Stimulated activated naive CD8-positive, alpha-beta T cell treated with anti-CD3 and anti-CD28 coated beads, Interleukin-15, Interleukin-2, amounts not matched to agents 100 ng/mL and 50 ng/mL, for 24 hours (primary cell): ENCODE measurements at regions not wholly inside any gene's neighbourhood (a gene's known extent, or its start where the extent isn't known, plus 50 kb on each side); places are given as distances from the start of the nearest gene placed in this dataset.

ENCODE experiments used
- H3K27ac Mint-ChIP-seq: one replicate; pipeline ENCODE4 v1.8.0; 2021; ENCODE audit warnings: mild to moderate bottlenecking, mixed read lengths
- H3K27me3 Mint-ChIP-seq: one replicate; pipeline ENCODE4 v1.8.0; 2021; ENCODE audit warnings: mixed read lengths
- H3K36me3 Mint-ChIP-seq: one replicate; pipeline ENCODE4 v1.8.0; 2021; ENCODE audit warnings: low read depth, mixed read lengths
- H3K4me1 Mint-ChIP-seq: one replicate; pipeline ENCODE4 v1.8.0; 2021; ENCODE audit warnings: low read depth, mixed read lengths
- H3K4me3 Mint-ChIP-seq: one replicate; pipeline ENCODE4 v1.8.0; 2021; ENCODE audit warnings: mild to moderate bottlenecking, mixed read lengths
- H3K9me3 Mint-ChIP-seq: one replicate; pipeline ENCODE4 v1.8.0; 2021; ENCODE audit warnings: mixed read lengths

DNA sequence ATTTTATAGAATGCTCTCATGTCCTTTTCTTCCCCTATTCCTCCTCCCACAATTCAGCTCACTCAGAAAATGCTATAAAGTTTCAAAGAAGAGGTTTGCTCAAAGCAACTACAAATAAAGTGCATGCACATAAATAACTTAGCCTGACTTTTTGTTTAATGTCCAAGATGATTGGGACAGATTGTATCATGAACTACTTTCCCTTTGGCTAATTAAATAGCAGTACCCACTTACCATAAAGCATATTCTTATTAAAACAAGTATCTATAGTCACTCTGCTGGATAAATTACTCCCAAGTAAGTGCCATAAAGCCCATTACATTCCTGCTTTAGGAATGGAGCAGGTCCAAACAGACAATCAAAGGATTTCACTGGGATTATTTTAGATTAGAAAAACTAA, 576.0 kb downstream of the LMO4 start:
- peaks cover 10% of the 10 kb centered on the region for H3K4me1 Mint-ChIP-seq
- H3K27ac Mint-ChIP-seq: no peak overlapping the region
- no peaks in the 10 kb centered on the region for H3K9me3 Mint-ChIP-seq
- H3K36me3 Mint-ChIP-seq: no peaks in the 10 kb centered on the region
- no peak overlapping the region for H3K4me3 Mint-ChIP-seq
- H3K27me3 Mint-ChIP-seq: peaks cover 3% of the 10 kb centered on the region

DNA sequence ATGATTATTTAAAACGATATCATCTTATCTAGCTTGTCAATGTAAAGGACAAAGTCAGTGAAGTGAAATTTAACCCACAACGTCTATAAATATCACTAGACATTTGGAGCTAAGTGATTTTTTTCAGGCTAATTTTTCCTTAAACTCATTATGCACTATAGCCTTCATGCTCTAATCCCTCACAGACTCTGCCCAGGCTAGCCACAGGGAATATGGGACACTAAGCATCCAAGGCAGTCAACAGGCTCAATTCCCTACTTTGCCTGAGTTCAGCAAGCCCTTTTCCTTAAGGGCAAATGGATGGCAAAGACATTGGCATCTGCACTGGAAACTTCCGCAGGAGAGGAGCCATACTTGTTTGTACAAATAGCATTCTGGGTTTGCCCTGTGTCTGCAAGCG, 577.0 kb downstream of the LMO4 start:
- H3K27ac Mint-ChIP-seq: no peak overlapping the region
- no peaks in the 10 kb centered on the region for H3K9me3 Mint-ChIP-seq
- peaks cover 10% of the 10 kb centered on the region for H3K4me1 Mint-ChIP-seq
- H3K27me3 Mint-ChIP-seq: peaks cover 3% of the 10 kb centered on the region
- no peaks in the 10 kb centered on the region for H3K36me3 Mint-ChIP-seq
- no peak overlapping the region for H3K4me3 Mint-ChIP-seq

- Mint-ChIP-seq H3K9me3 (no peaks in the 10 kb centered on the region), H3K27ac (no peak overlapping the region), H3K27me3 (peaks cover 3% of the 10 kb centered on the region), H3K36me3 (no peaks in the 10 kb centered on the region), H3K4me3 (no peak overlapping the region), H3K4me1 (peaks cover 10% of the 10 kb centered on the region)
These were observed 577.4 kb downstream of the LMO4 start for GRCh38 chr1:87906078-87906477.

DNA sequence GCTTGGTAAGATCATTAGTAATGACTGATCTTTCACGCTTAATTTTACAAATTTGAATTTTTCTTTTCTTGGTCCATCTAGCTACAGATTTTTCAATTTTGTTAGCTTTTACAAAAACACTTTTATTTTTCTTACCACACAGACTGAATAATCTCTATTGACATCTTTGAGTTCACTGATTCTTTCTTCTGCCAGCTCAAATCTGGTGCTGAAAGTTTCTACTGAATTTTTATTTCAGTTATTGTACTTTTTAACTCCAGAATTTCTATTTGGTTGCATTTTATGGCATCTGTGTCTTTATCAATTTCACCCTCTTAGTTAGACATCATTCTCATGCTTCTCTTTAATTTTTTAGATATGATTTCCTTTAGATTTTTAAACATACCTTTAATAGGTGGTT, 584.7 kb downstream of the LMO4 start:
- Mint-ChIP-seq H3K9me3 (peaks cover 16% of the 10 kb centered on the region), H3K4me1 (no peaks in the 10 kb centered on the region), H3K27ac (no peak overlapping the region), H3K36me3 (peaks cover 4% of the 10 kb centered on the region), H3K4me3 (no peak overlapping the region), H3K27me3 (peaks cover 11% of the 10 kb centered on the region)

- no peaks in the 10 kb centered on the region for H3K4me1 Mint-ChIP-seq
- H3K4me3 Mint-ChIP-seq: no peak overlapping the region
- H3K36me3 Mint-ChIP-seq: peaks cover 4% of the 10 kb centered on the region
- peaks cover 16% of the 10 kb centered on the region for H3K9me3 Mint-ChIP-seq
- no peak overlapping the region for H3K27ac Mint-ChIP-seq
- peaks cover 11% of the 10 kb centered on the region for H3K27me3 Mint-ChIP-seq
These were observed 585.7 kb downstream of the LMO4 start for GRCh38 chr1:87914396-87914795.

- peaks cover 16% of the 10 kb centered on the region for H3K9me3 Mint-ChIP-seq
- H3K4me3 Mint-ChIP-seq: no peak overlapping the region
- no peaks in the 10 kb centered on the region for H3K4me1 Mint-ChIP-seq
- peaks cover 4% of the 10 kb centered on the region for H3K36me3 Mint-ChIP-seq
- no peak overlapping the region for H3K27ac Mint-ChIP-seq
- peaks cover 11% of the 10 kb centered on the region for H3K27me3 Mint-ChIP-seq
These were observed 587.1 kb downstream of the LMO4 start for GRCh38 chr1:87915771-87916170.

DNA sequence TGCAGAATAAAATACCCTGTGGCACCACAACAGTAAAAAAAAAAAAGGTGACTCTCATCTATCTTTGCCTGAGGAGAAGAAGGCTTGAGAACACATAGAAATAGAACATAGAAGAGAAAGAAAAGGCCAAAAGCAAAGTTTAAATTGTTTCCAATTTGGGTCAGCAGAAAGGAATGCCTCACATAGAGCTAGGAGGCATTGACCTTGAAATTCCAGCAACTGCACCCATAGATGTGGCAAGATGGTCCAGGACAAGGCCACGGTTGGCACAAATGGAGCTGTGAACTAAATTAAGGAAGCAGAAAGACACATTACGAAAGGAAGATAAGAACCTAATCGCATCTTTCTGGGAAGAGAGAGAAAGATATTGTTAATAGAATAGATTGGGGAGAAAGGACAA, 588.3 kb downstream of the LMO4 start:
- Mint-ChIP-seq H3K36me3 (peaks cover 4% of the 10 kb centered on the region), H3K9me3 (peaks cover 16% of the 10 kb centered on the region), H3K27me3 (peaks cover 11% of the 10 kb centered on the region), H3K4me1 (no peaks in the 10 kb centered on the region), H3K4me3 (no peak overlapping the region), H3K27ac (no peak overlapping the region)

DNA sequence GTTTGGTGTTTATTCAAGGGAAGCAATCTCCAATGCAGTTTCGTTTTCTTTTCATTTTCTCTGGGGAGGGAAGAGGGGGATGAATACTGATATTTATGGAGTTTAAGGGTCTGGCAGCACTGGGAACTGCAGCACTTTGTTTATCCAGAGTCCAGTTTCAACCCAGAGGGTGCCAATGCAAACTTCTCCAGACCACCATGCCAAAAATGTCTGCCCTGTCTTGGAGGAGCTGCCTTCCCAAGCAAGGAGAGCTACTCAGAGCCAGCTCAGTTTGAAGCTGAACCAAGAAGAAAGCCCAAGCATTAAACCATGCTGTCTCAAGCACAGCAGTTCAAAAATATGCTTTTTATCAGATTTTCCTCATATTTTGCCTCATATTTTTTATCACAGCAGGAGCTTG, 589.7 kb downstream of the LMO4 start:
- Mint-ChIP-seq H3K27me3 (peaks cover 8% of the 10 kb centered on the region), H3K4me1 (no peaks in the 10 kb centered on the region), H3K36me3 (no peaks in the 10 kb centered on the region), H3K9me3 (peaks cover 9% of the 10 kb centered on the region), H3K27ac (no peak overlapping the region), H3K4me3 (no peak overlapping the region)

DNA sequence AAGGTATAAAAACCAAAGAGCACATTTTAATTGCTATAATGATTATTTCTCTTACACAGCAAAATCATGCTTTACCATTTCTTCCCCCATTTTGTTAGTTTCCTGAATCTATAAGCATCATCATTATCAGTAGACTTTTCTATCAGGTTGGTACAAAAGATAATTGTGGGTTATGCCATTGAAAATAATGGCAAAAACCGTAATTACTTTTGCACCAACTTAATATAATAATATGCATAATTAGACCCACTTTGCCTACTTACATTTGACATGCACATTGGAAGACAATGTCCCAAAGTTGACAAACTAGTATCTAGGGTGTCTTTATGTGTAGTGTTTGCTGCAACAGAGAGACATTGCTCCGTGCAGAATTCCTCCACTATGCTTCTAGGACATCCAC, 594.2 kb downstream of the LMO4 start:
- Mint-ChIP-seq H3K27me3 (peaks cover 2% of the 10 kb centered on the region), H3K36me3 (no peaks in the 10 kb centered on the region), H3K4me3 (no peak overlapping the region), H3K9me3 (no peaks in the 10 kb centered on the region), H3K27ac (no peak overlapping the region), H3K4me1 (no peaks in the 10 kb centered on the region)

- no peak overlapping the region for H3K27ac Mint-ChIP-seq
- no peaks in the 10 kb centered on the region for H3K4me1 Mint-ChIP-seq
- no peak overlapping the region for H3K4me3 Mint-ChIP-seq
- no peaks in the 10 kb centered on the region for H3K27me3 Mint-ChIP-seq
- H3K9me3 Mint-ChIP-seq: peaks cover 5% of the 10 kb centered on the region
- H3K36me3 Mint-ChIP-seq: no peaks in the 10 kb centered on the region
These were observed 597.6 kb downstream of the LMO4 start for GRCh38 chr1:87926131-87926830.

DNA sequence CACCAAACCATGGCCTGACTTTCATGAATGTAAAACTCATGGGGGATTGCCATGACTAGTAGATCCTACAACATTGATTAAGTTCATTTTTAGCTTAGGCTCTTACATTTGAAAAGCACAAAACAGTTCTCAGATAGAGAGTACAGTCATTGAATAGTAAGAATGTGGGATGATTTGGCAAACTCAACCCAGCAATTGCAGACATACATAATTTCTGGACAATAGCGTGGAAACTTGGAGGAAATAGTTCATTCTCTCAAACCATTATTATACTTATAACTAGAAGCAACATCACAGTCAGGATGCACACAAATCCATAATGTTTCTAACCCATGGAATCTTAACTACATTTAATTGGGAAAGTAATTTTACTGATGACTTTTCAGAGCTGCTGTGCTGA, 598.2 kb downstream of the LMO4 start:
- Mint-ChIP-seq H3K36me3 (no peaks in the 10 kb centered on the region), H3K27me3 (no peaks in the 10 kb centered on the region), H3K27ac (no peak overlapping the region), H3K4me1 (no peaks in the 10 kb centered on the region), H3K9me3 (peaks cover 10% of the 10 kb centered on the region), H3K4me3 (no peak overlapping the region)

DNA sequence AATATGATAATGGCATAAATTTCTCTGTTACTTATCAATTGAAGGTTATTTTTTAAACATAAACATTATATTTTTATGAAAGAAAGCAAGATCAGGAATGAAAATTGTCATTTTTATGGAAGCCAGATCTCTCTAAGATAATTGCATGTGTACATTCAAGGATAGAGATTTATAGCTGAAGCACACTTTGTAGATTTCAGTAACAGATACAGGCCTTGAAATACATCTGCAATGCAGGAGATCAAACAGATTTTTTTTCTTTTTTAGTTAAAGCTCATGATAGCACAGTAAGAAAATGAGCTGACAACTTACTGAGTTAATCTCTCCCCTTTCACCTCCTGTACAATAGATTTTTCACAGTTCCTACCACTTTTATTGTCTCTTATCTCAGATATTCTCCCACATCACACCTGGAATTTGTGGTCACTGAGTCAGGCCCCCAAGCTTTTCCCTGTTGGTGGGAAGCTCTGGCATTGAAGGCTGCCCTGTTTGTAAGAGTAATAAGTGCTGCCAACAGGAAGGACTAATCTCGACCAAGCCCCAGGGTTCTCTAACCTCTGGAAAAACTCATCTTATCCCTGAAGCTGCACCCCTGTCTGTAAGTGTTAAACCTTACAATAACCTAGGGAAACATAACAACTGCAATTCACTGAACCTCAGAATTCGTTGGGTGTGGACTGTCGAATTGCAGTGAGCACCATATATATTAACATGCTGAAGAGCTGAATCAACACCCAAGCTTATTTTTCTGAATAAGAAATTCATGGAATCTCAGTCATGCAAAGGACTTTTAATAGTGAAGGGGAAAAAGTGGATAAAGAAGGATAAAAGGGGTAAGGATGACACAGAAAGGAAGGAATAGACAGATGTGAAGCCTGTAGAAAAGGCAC, 599.0 kb downstream of the LMO4 start:
- Mint-ChIP-seq H3K9me3 (peaks cover 10% of the 10 kb centered on the region), H3K4me1 (no peaks in the 10 kb centered on the region), H3K27me3 (no peaks in the 10 kb centered on the region), H3K36me3 (no peaks in the 10 kb centered on the region), H3K27ac (no peak overlapping the region), H3K4me3 (no peak overlapping the region)

DNA sequence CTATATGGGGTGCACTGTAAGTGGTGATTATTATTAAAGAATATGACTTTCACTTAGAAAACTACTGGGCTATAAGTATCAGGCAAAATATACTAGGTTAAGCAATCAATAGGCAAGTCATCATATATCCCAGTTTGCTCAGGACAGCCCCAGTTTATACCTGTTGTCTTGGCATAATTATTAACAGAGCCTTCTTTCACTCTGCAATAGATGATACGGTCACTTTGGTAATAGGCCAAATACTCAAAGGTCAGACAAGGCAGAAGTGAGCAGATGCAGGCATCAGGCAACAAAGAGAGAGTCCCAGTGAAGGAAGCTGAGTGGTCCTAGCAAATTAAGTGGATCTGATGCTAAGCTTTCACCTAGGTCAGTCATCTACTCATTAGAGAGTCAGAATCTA, 599.9 kb downstream of the LMO4 start:
- Mint-ChIP-seq H3K27ac (no peak overlapping the region), H3K4me3 (no peak overlapping the region), H3K27me3 (no peaks in the 10 kb centered on the region), H3K9me3 (peaks cover 10% of the 10 kb centered on the region), H3K36me3 (no peaks in the 10 kb centered on the region), H3K4me1 (no peaks in the 10 kb centered on the region)

- no peaks in the 10 kb centered on the region for H3K36me3 Mint-ChIP-seq
- H3K4me1 Mint-ChIP-seq: no peaks in the 10 kb centered on the region
- H3K4me3 Mint-ChIP-seq: no peak overlapping the region
- peaks cover 10% of the 10 kb centered on the region for H3K9me3 Mint-ChIP-seq
- H3K27me3 Mint-ChIP-seq: no peaks in the 10 kb centered on the region
- no peak overlapping the region for H3K27ac Mint-ChIP-seq
These were observed 601.2 kb downstream of the LMO4 start for GRCh38 chr1:87929906-87930305.

- H3K4me1 Mint-ChIP-seq: no peaks in the 10 kb centered on the region
- H3K9me3 Mint-ChIP-seq: peaks cover 10% of the 10 kb centered on the region
- H3K27me3 Mint-ChIP-seq: no peaks in the 10 kb centered on the region
- no peak overlapping the region for H3K27ac Mint-ChIP-seq
- no peak overlapping the region for H3K4me3 Mint-ChIP-seq
- H3K36me3 Mint-ChIP-seq: no peaks in the 10 kb centered on the region
These were observed 602.1 kb downstream of the LMO4 start for GRCh38 chr1:87930796-87931195.
